ENCODE measurements at regions not wholly inside any gene's neighbourhood (a gene's known extent, or its start where the extent isn't known, plus 50 kb on each side); places are given as distances from the start of the nearest gene placed in this dataset.
A peak's percentile ranks its signal among the peaks of the same experiment; 100 is the strongest.
"Not testable (repeated sequence)": the region's sequence is repeated elsewhere in the genome, so short reads cannot be mapped to it uniquely, and the experiment has no call there.

- H3K36me3 Mint-ChIP-seq (ENCODE audit: low read depth) = not testable (repeated sequence)
- peaks cover 11% of the 10 kb centered on the region for H3K27me3 Mint-ChIP-seq
Observed at GRCh38 chr12:59395310-59395709, 200.5 kb upstream of the SLC16A7 start.

GRCh38 chr12:59393506-59393905 is 202.3 kb upstream of the SLC16A7 start:
- no peak for ATAC-seq (replicated peaks)
- H3K4me3 Mint-ChIP-seq = no peak overlapping the region
- peaks cover 15% of the 10 kb centered on the region for H3K27me3 Mint-ChIP-seq
- H3K9me3 Mint-ChIP-seq = no peaks in the 10 kb centered on the region
- H3K36me3 Mint-ChIP-seq (ENCODE audit: low read depth) = no peaks in the 10 kb centered on the region
- H3K27ac Mint-ChIP-seq = no peak overlapping the region
- H3K4me1 Mint-ChIP-seq = no peaks in the 10 kb centered on the region

More at GRCh38 chr12:59395310-59395709, 200.5 kb upstream of the SLC16A7 start:
- H3K9me3 Mint-ChIP-seq; H3K4me1 Mint-ChIP-seq; H3K27ac Mint-ChIP-seq; ATAC-seq (replicated peaks); H3K4me3 Mint-ChIP-seq: not testable (repeated sequence)

GRCh38 chr12:59389968-59390576 is 205.8 kb upstream of the SLC16A7 start:
- H3K36me3 Mint-ChIP-seq (ENCODE audit: low read depth) = no peaks in the 10 kb centered on the region
- no peaks in the 10 kb centered on the region for H3K4me1 Mint-ChIP-seq
- no peak overlapping the region for H3K4me3 Mint-ChIP-seq
- peaks cover 17% of the 10 kb centered on the region for H3K27me3 Mint-ChIP-seq
- no peaks in the 10 kb centered on the region for H3K9me3 Mint-ChIP-seq
- no peak overlapping the region for H3K27ac Mint-ChIP-seq
- no peak for ATAC-seq (replicated peaks)

- H3K9me3 Mint-ChIP-seq = no peaks in the 10 kb centered on the region
- peaks cover 17% of the 10 kb centered on the region for H3K27me3 Mint-ChIP-seq
- no peaks in the 10 kb centered on the region for H3K4me1 Mint-ChIP-seq
- ATAC-seq (replicated peaks) = peak; percentile 12
- no peaks in the 10 kb centered on the region for H3K36me3 Mint-ChIP-seq (ENCODE audit: low read depth)
- no peak overlapping the region for H3K27ac Mint-ChIP-seq
- H3K4me3 Mint-ChIP-seq = no peak overlapping the region
Observed at GRCh38 chr12:59388694-59389093, 207.1 kb upstream of the SLC16A7 start.

- Mint-ChIP-seq H3K27ac (no peak overlapping the region), H3K4me1 (no peaks in the 10 kb centered on the region), H3K27me3 (peaks cover 17% of the 10 kb centered on the region), H3K4me3 (no peak overlapping the region), H3K36me3 (ENCODE audit: low read depth) (no peaks in the 10 kb centered on the region), H3K9me3 (no peaks in the 10 kb centered on the region)
- no peak for ATAC-seq (replicated peaks)
Observed at GRCh38 chr12:59388176-59388575, 207.7 kb upstream of the SLC16A7 start.

- H3K4me3 Mint-ChIP-seq = no peak overlapping the region
- peaks cover 15% of the 10 kb centered on the region for H3K27me3 Mint-ChIP-seq
- H3K4me1 Mint-ChIP-seq = no peaks in the 10 kb centered on the region
- no peak for ATAC-seq (replicated peaks)
- no peak overlapping the region for H3K27ac Mint-ChIP-seq
- no peaks in the 10 kb centered on the region for H3K36me3 Mint-ChIP-seq (ENCODE audit: low read depth)
- no peaks in the 10 kb centered on the region for H3K9me3 Mint-ChIP-seq
Observed at GRCh38 chr12:59386236-59386635, 209.6 kb upstream of the SLC16A7 start.

GRCh38 chr12:59383079-59383822 is 212.6 kb upstream of the SLC16A7 start:
- ATAC-seq (replicated peaks) = no peak
- H3K4me1 Mint-ChIP-seq = no peaks in the 10 kb centered on the region
- peaks cover 3% of the 10 kb centered on the region for H3K27me3 Mint-ChIP-seq
- H3K4me3 Mint-ChIP-seq = peak overlapping the region; percentile 11
- no peaks in the 10 kb centered on the region for H3K9me3 Mint-ChIP-seq
- no peak overlapping the region for H3K27ac Mint-ChIP-seq
- no peaks in the 10 kb centered on the region for H3K36me3 Mint-ChIP-seq (ENCODE audit: low read depth)

- Mint-ChIP-seq H3K36me3 (ENCODE audit: low read depth) (no peaks in the 10 kb centered on the region), H3K27me3 (no peaks in the 10 kb centered on the region), H3K9me3 (no peaks in the 10 kb centered on the region), H3K27ac (no peak overlapping the region), H3K4me3 (peak overlapping the region; percentile 11), H3K4me1 (no peaks in the 10 kb centered on the region)
- ATAC-seq (replicated peaks) = peak; percentile 32
Observed at GRCh38 chr12:59382282-59383078, 213.3 kb upstream of the SLC16A7 start.

- Mint-ChIP-seq H3K27ac (no peak overlapping the region), H3K4me1 (no peaks in the 10 kb centered on the region), H3K4me3 (no peak overlapping the region), H3K36me3 (ENCODE audit: low read depth) (no peaks in the 10 kb centered on the region), H3K9me3 (no peaks in the 10 kb centered on the region), H3K27me3 (no peaks in the 10 kb centered on the region)
- no peak for ATAC-seq (replicated peaks)
Observed at GRCh38 chr12:59381106-59381505, 214.7 kb upstream of the SLC16A7 start.

GRCh38 chr12:59375633-59376032 is 220.2 kb upstream of the SLC16A7 start:
- no peaks in the 10 kb centered on the region for H3K27me3 Mint-ChIP-seq
- no peak overlapping the region for H3K4me3 Mint-ChIP-seq
- H3K9me3 Mint-ChIP-seq = no peaks in the 10 kb centered on the region
- no peaks in the 10 kb centered on the region for H3K4me1 Mint-ChIP-seq
- H3K27ac Mint-ChIP-seq = no peak overlapping the region
- no peak for ATAC-seq (replicated peaks)
- H3K36me3 Mint-ChIP-seq (ENCODE audit: low read depth) = no peaks in the 10 kb centered on the region

- no peak for ATAC-seq (replicated peaks)
- Mint-ChIP-seq H3K27me3 (no peaks in the 10 kb centered on the region), H3K9me3 (no peaks in the 10 kb centered on the region), H3K36me3 (ENCODE audit: low read depth) (no peaks in the 10 kb centered on the region), H3K4me1 (no peaks in the 10 kb centered on the region), H3K27ac (no peak overlapping the region), H3K4me3 (no peak overlapping the region)
Observed at GRCh38 chr12:59374783-59375182, 221.0 kb upstream of the SLC16A7 start.

GRCh38 chr12:59372956-59373355 is 222.9 kb upstream of the SLC16A7 start:
- Mint-ChIP-seq H3K36me3 (ENCODE audit: low read depth) (no peaks in the 10 kb centered on the region), H3K9me3 (no peaks in the 10 kb centered on the region), H3K4me1 (no peaks in the 10 kb centered on the region), H3K27me3 (no peaks in the 10 kb centered on the region), H3K4me3 (no peak overlapping the region), H3K27ac (no peak overlapping the region)
- ATAC-seq (replicated peaks) = no peak

GRCh38 chr12:59370933-59371332 is 224.9 kb upstream of the SLC16A7 start:
- no peaks in the 10 kb centered on the region for H3K27me3 Mint-ChIP-seq
- H3K4me1 Mint-ChIP-seq = no peaks in the 10 kb centered on the region
- no peak for ATAC-seq (replicated peaks)
- H3K36me3 Mint-ChIP-seq (ENCODE audit: low read depth) = no peaks in the 10 kb centered on the region
- no peak overlapping the region for H3K4me3 Mint-ChIP-seq
- no peaks in the 10 kb centered on the region for H3K9me3 Mint-ChIP-seq
- H3K27ac Mint-ChIP-seq = no peak overlapping the region

- H3K4me3 Mint-ChIP-seq = no peak overlapping the region
- H3K36me3 Mint-ChIP-seq (ENCODE audit: low read depth) = no peaks in the 10 kb centered on the region
- H3K9me3 Mint-ChIP-seq = no peaks in the 10 kb centered on the region
- ATAC-seq (replicated peaks) = no peak
- no peaks in the 10 kb centered on the region for H3K27me3 Mint-ChIP-seq
- no peaks in the 10 kb centered on the region for H3K4me1 Mint-ChIP-seq
- H3K27ac Mint-ChIP-seq = no peak overlapping the region
Observed at GRCh38 chr12:59365133-59365532, 230.7 kb upstream of the SLC16A7 start.

GRCh38 chr12:59357811-59358210 is 238.0 kb upstream of the SLC16A7 start:
- ATAC-seq (replicated peaks) = no peak
- H3K36me3 Mint-ChIP-seq (ENCODE audit: low read depth) = no peaks in the 10 kb centered on the region
- no peak overlapping the region for H3K4me3 Mint-ChIP-seq
- H3K4me1 Mint-ChIP-seq = no peaks in the 10 kb centered on the region
- no peak overlapping the region for H3K27ac Mint-ChIP-seq
- H3K9me3 Mint-ChIP-seq = peaks cover 5% of the 10 kb centered on the region
- peaks cover 15% of the 10 kb centered on the region for H3K27me3 Mint-ChIP-seq

All from activated T-helper 17 cell treated with anti-CD3 and anti-CD28 coated beads, Interleukin-2, amount 50 U/mL, for 72 hours (primary cell).